T-cell (primary cell): ENCODE measurements at regions not wholly inside any gene's neighbourhood (a gene's known extent, or its start where the extent isn't known, plus 50 kb on each side); places are given as distances from the start of the nearest gene placed in this dataset.

Experiments
- ATAC-seq, 4 experiments: fragments of 200-7000 bp in 3 of 4; fragments of 150-1000 bp in 1 of 4; cut with Tn5 transposase; replicated peaks in 1 of 4; 1 replicate in 3 of 4; 2 replicates in 1 of 4; pipeline ENCODE4 v1.10.0; 2021; ENCODE audit warnings: moderate library complexity in 3 of 4, mild to moderate bottlenecking in 2 of 4, moderate number of reproducible peaks in 1 of 4
- CTCF ChIA-PET, 2 donors: fragments of 300-600 bp; sonication (Branson Sonifier 250); formaldehyde crosslinking; loops; one replicate each; lab custom pipeline; 2022; ENCODE audit warnings: antibody characterized with exemption in 2 of 2; lab: Charles Lee
- POLR2A ChIA-PET, 2 donors: fragments of 300-600 bp; sonication (Branson Sonifier 250); formaldehyde crosslinking; loops; one replicate each; lab custom pipeline; 2022; ENCODE audit warnings: antibody characterized with exemption in 2 of 2; lab: Charles Lee
- DNase-seq, 35 experiments: peaks; one replicate each; pipeline versions ENCODE4 v3.0.0 to v3.0.0-alpha.2; 2013 to 2023
- H3K27ac ChIP-seq: one replicate; pipeline ENCODE4 v1.5.1; 2013; ENCODE audit warnings: low read length
- H3K27me3 ChIP-seq, 2 experiments: replicated peaks in 1 of 2; 1 replicate in 1 of 2; 2 replicates in 1 of 2; pipeline versions ENCODE4 v1.6.1 to v1.7.0; 2013; ENCODE audit warnings: low read length in 1 of 2, mixed read lengths in 1 of 2; ENCODE audit not compliant: control insufficient read depth in 2 of 2, insufficient read depth in 2 of 2; ENCODE audit errors: extremely low read depth in 1 of 2
- H3K36me3 ChIP-seq, 2 donors: 1 replicate in 1 of 2; 2 replicates in 1 of 2; pipeline versions ENCODE4 v1.6.1 to v1.7.0; 2013; ENCODE audit warnings: low read length in 1 of 2; ENCODE audit not compliant: control insufficient read depth in 2 of 2, insufficient read depth in 1 of 2; ENCODE audit errors: extremely low read depth in 1 of 2
- H3K4me1 ChIP-seq, 2 experiments: 1 replicate in 1 of 2; 2 replicates in 1 of 2; pipeline versions ENCODE4 v1.6.1 to v1.7.0; 2013; ENCODE audit warnings: low read length in 2 of 2, mixed read lengths in 1 of 2; ENCODE audit not compliant: insufficient read depth in 2 of 2, control insufficient read depth in 1 of 2; ENCODE audit errors: extremely low read depth in 1 of 2
- H3K4me3 ChIP-seq, 2 donors: 1 replicate in 1 of 2; 2 replicates in 1 of 2; pipeline versions ENCODE4 v1.5.1 to v1.7.0; 2013; ENCODE audit warnings: mild to moderate bottlenecking in 2 of 2, low read length in 1 of 2, moderate library complexity in 1 of 2; ENCODE audit not compliant: control insufficient read depth in 1 of 2; ENCODE audit errors: extremely low read depth in 1 of 2
- H3K9me3 ChIP-seq: 2 replicates; pipeline ENCODE4 v1.7.0; 2013
- H3K27ac Mint-ChIP-seq, 2 donors: one replicate each; pipeline ENCODE4 v1.8.0; 2020 to 2021; ENCODE audit warnings: mild to moderate bottlenecking in 2 of 2, mixed read lengths in 2 of 2
- H3K27me3 Mint-ChIP-seq, 2 donors: one replicate each; pipeline ENCODE4 v1.8.0; 2021 to 2022; ENCODE audit warnings: mixed read lengths in 2 of 2
- H3K36me3 Mint-ChIP-seq: one replicate; pipeline ENCODE4 v1.8.0; 2021; ENCODE audit warnings: mixed read lengths
- H3K4me1 Mint-ChIP-seq, 3 donors: one replicate each; pipeline ENCODE4 v1.8.0; 2020 to 2022; ENCODE audit warnings: mixed read lengths in 3 of 3, mild to moderate bottlenecking in 1 of 3
- H3K4me3 Mint-ChIP-seq, 3 donors: one replicate each; pipeline ENCODE4 v1.8.0; 2020 to 2022; ENCODE audit warnings: mild to moderate bottlenecking in 3 of 3, mixed read lengths in 3 of 3, moderate library complexity in 3 of 3
- H3K9me3 Mint-ChIP-seq, 3 donors: one replicate each; pipeline ENCODE4 v1.8.0; 2020 to 2022; ENCODE audit warnings: mixed read lengths in 3 of 3
- WGBS: methylation state at CpG from one replicate; pipeline ENCODE4 v1.1.5; 2013; ENCODE audit warnings: missing lambda C conversion rate; ENCODE audit not compliant: insufficient coverage; 5-methylcytosine and 5-hydroxymethylcytosine counted together

- no peaks in the 10 kb centered on the region for H3K36me3 Mint-ChIP-seq
- H3K4me3 Mint-ChIP-seq = no peak overlapping the region
- Histone ChIP-seq H3K27ac (no peak overlapping the region), H3K4me3 (no peak overlapping the region), H3K27me3 (no peaks in the 10 kb centered on the region), H3K4me1 (no peaks in the 10 kb centered on the region), H3K36me3 (no peaks in the 10 kb centered on the region), H3K9me3 (no peaks in the 10 kb centered on the region)
- no CpG with 5 or more reads among the region's 2 CpGs for WGBS
- H3K27me3 Mint-ChIP-seq = no peaks in the 10 kb centered on the region
- ATAC-seq (no peak), DNase-seq (no peak)
- H3K27ac Mint-ChIP-seq = no peak overlapping the region
- peaks cover 14 to 23% (median 19%) of the 10 kb centered on the region in 3 donors for H3K9me3 Mint-ChIP-seq
- ChIA-PET CTCF (no interaction called here), POLR2A (no interaction called here)
- H3K4me1 Mint-ChIP-seq = no peaks in the 10 kb centered on the region
Observed at GRCh38 chr5:20370061-20370460, 382.1 kb upstream of the CDH18 start.

- no peaks in the 10 kb centered on the region for H3K36me3 Mint-ChIP-seq
- Histone ChIP-seq H3K9me3 (no peaks in the 10 kb centered on the region), H3K27ac (no peak overlapping the region), H3K4me1 (no peaks in the 10 kb centered on the region), H3K36me3 (no peaks in the 10 kb centered on the region), H3K4me3 (no peak overlapping the region), H3K27me3 (no peaks in the 10 kb centered on the region)
- DNase-seq (no peak), ATAC-seq (no peak)
- ChIA-PET POLR2A (no interaction called here), CTCF (no interaction called here)
- no peak overlapping the region for H3K27ac Mint-ChIP-seq
- peaks cover 14 to 25% (median 19%) of the 10 kb centered on the region in 3 donors for H3K9me3 Mint-ChIP-seq
- H3K4me3 Mint-ChIP-seq = no peak overlapping the region
- no peaks in the 10 kb centered on the region for H3K27me3 Mint-ChIP-seq
- H3K4me1 Mint-ChIP-seq = no peaks in the 10 kb centered on the region
- WGBS = no CpG with 5 or more reads among the region's 3 CpGs
Observed at GRCh38 chr5:20369518-20369885, 381.5 kb upstream of the CDH18 start.

GRCh38 chr5:20368571-20369517 lies 380.8 kb upstream of the CDH18 start:
- Mint-ChIP-seq H3K4me1 (no peaks in the 10 kb centered on the region), H3K27ac (no peak overlapping the region), H3K36me3 (no peaks in the 10 kb centered on the region), H3K9me3 (peaks cover 14 to 20% (median 15%) of the 10 kb centered on the region in 3 donors), H3K27me3 (no peaks in the 10 kb centered on the region), H3K4me3 (no peak overlapping the region)
- no peak for DNase-seq
- no peak for ATAC-seq
- Histone ChIP-seq H3K27me3 (no peaks in the 10 kb centered on the region), H3K27ac (no peak overlapping the region), H3K4me1 (no peaks in the 10 kb centered on the region), H3K4me3 (no peak overlapping the region), H3K36me3 (no peaks in the 10 kb centered on the region), H3K9me3 (no peaks in the 10 kb centered on the region)
- ChIA-PET POLR2A (no interaction called here), CTCF (no interaction called here)
- whole genome bisulfite sequencing = 60% methylated on average over 1 of the region's 3 CpGs

GRCh38 chr5:20367178-20367577 lies 379.2 kb upstream of the CDH18 start:
- no peaks in the 10 kb centered on the region for H3K27me3 ChIP-seq
- no peak overlapping the region for H3K4me3 Mint-ChIP-seq
- H3K36me3 ChIP-seq = no peaks in the 10 kb centered on the region
- no peaks in the 10 kb centered on the region for H3K27me3 Mint-ChIP-seq
- no peak for ATAC-seq
- peaks cover 14 to 18% (median 16%) of the 10 kb centered on the region in 3 donors for H3K9me3 Mint-ChIP-seq
- DNase-seq = no peak
- no peaks in the 10 kb centered on the region for H3K4me1 Mint-ChIP-seq
- H3K27ac Mint-ChIP-seq = no peak overlapping the region
- no CpG with 5 or more reads among the region's 5 CpGs for WGBS
- no peak overlapping the region for H3K27ac ChIP-seq
- H3K9me3 ChIP-seq = no peaks in the 10 kb centered on the region
- H3K4me3 ChIP-seq = no peak overlapping the region
- H3K36me3 Mint-ChIP-seq = no peaks in the 10 kb centered on the region
- no peaks in the 10 kb centered on the region for H3K4me1 ChIP-seq
- ChIA-PET POLR2A (no interaction called here), CTCF (no interaction called here)

- Histone ChIP-seq H3K4me1 (no peaks in the 10 kb centered on the region), H3K4me3 (no peak overlapping the region)
Observed at GRCh38 chr5:20360263-20360662, 372.3 kb upstream of the CDH18 start.

GRCh38 chr5:20359377-20359776 lies 371.4 kb upstream of the CDH18 start:
- POLR2A ChIA-PET = interaction anchor here in 1 of 2 donors (0.6 kb wide), 1 partner anchor 1276 kb away, joined by 3 read pairs; no protein-coding TSS in a partner anchor
- Mint-ChIP-seq H3K4me1 (no peaks in the 10 kb centered on the region), H3K9me3 (peaks cover 10 to 20% (median 13%) of the 10 kb centered on the region in 3 donors), H3K36me3 (no peaks in the 10 kb centered on the region), H3K27me3 (no peaks in the 10 kb centered on the region), H3K4me3 (no peak overlapping the region), H3K27ac (no peak overlapping the region)
- no peaks in the 10 kb centered on the region for H3K4me1 ChIP-seq
- no peaks in the 10 kb centered on the region for H3K36me3 ChIP-seq
- ATAC-seq (no peak), DNase-seq (no peak)
- H3K4me3 ChIP-seq = no peak overlapping the region
- WGBS = no CpG with 5 or more reads among the region's 1 CpG
- CTCF ChIA-PET = no interaction called here
- no peaks in the 10 kb centered on the region for H3K27me3 ChIP-seq
- no peaks in the 10 kb centered on the region for H3K9me3 ChIP-seq
- no peak overlapping the region for H3K27ac ChIP-seq

More at GRCh38 chr5:20360263-20360662, 372.3 kb upstream of the CDH18 start:
- Mint-ChIP-seq H3K4me3 (no peak overlapping the region), H3K4me1 (no peaks in the 10 kb centered on the region), H3K27me3 (no peaks in the 10 kb centered on the region), H3K27ac (no peak overlapping the region), H3K36me3 (no peaks in the 10 kb centered on the region), H3K9me3 (peaks cover 7 to 16% (median 14%) of the 10 kb centered on the region in 3 donors)
- no peaks in the 10 kb centered on the region for H3K27me3 ChIP-seq
- H3K9me3 ChIP-seq = no peaks in the 10 kb centered on the region
- DNase-seq (no peak), ATAC-seq (no peak)
- no peaks in the 10 kb centered on the region for H3K36me3 ChIP-seq
- no peak overlapping the region for H3K27ac ChIP-seq
- ChIA-PET CTCF (no interaction called here), POLR2A (no interaction called here)
- WGBS = 50% methylated on average over 1 of the region's 2 CpGs
